GM12878 (cell line): ENCODE measurements at regions not wholly inside any gene's neighbourhood (a gene's known extent, or its start where the extent isn't known, plus 50 kb on each side); places are given as distances from the start of the nearest gene placed in this dataset.

Source experiments
- ATAC-seq: fragments of 200-7000 bp; cut with Tn5 transposase; 3 replicates; pipeline ENCODE4 v1.9.1; 2020; ENCODE audit warnings: mild to moderate bottlenecking, moderate library complexity
- BruUV-seq: library from RNA; stranded (reverse); fragments of 400-500 nt; replicated peaks from 2 replicates; lab custom pipeline; 2021; lab: Mats Ljungman, UMichigan
- CTCF ChIA-PET: fragments of 300-600 bp; sonication (Branson Sonifier 250); formaldehyde crosslinking; extraction: SDS; loops from one replicate; lab custom pipeline; 2021; ENCODE audit warnings: inconsistent platforms; lab: Yijun Ruan, JAX
- POLR2A ChIA-PET: fragments of 350-600 bp; formaldehyde crosslinking; extraction: SDS; loops from one replicate; lab custom pipeline; 2021; ENCODE audit warnings: inconsistent platforms; lab: Charles Lee
- RAD21 ChIA-PET: fragments of 300-600 bp; sonication (Branson Sonifier 250); formaldehyde crosslinking; loops from one replicate; lab custom pipeline; 2023; ENCODE audit warnings: antibody characterized with exemption; ENCODE audit not compliant: unreplicated experiment; lab: Charles Lee
- SMC1A ChIA-PET: fragments of 300-600 bp; sonication (Branson Sonifier 250); formaldehyde crosslinking; loops from one replicate; lab custom pipeline; 2023; ENCODE audit not compliant: unreplicated experiment, uncharacterized antibody; lab: Charles Lee
- DNase-seq: peaks from one replicate; pipeline ENCODE4 v3.0.0-alpha.2; 2011; ENCODE audit warnings: low read depth, low spot score
- FAIRE-seq: peaks from 3 replicates; lab custom pipeline; 2011; peaks lifted over from hg19 to GRCh38; lab: Jason Lieb, UNC
- H2AFZ ChIP-seq: 2 replicates; pipeline ENCODE4 v1.6.0; 2011; ENCODE audit warnings: low read depth, low read length, control low read depth; ENCODE audit not compliant: control insufficient read depth
- H3K27ac ChIP-seq: 2 replicates; pipeline ENCODE4 v1.5.1; 2011; ENCODE audit warnings: control low read depth; ENCODE audit not compliant: control insufficient read depth, insufficient read depth
- H3K27me3 ChIP-seq, 2 experiments: replicated peaks in 1 of 2; 2 replicates each; pipeline versions ENCODE4 v1.6.0 to v1.6.1; 2011; ENCODE audit warnings: low read length in 1 of 2; ENCODE audit not compliant: control insufficient read depth in 2 of 2, insufficient read depth in 2 of 2
- H3K36me3 ChIP-seq, 2 experiments: 2 replicates each; pipeline ENCODE4 v1.5.1; 2011; ENCODE audit warnings: low read length in 1 of 2; ENCODE audit not compliant: control insufficient read depth in 2 of 2, insufficient read depth in 2 of 2
- H3K4me1 ChIP-seq: 2 replicates; pipeline ENCODE4 v1.6.1; 2011; ENCODE audit warnings: mild to moderate bottlenecking, low read length, moderate library complexity, mixed read lengths; ENCODE audit not compliant: control insufficient read depth, insufficient read depth
- H3K4me2 ChIP-seq: 2 replicates; pipeline ENCODE4 v1.6.0; 2011; ENCODE audit warnings: control low read depth; ENCODE audit not compliant: control insufficient read depth, insufficient read depth
- H3K4me3 ChIP-seq: fragments of 200-600 bp; sonication (generic); 2 replicates; pipeline ENCODE4 v1.5.1; 2016
- H3K79me2 ChIP-seq: 2 replicates; pipeline ENCODE4 v1.6.0; 2011; ENCODE audit warnings: low read length; ENCODE audit not compliant: control insufficient read depth, insufficient read depth
- H3K9ac ChIP-seq: 2 replicates; pipeline ENCODE4 v1.8.0; 2011; ENCODE audit warnings: low read length, control low read depth, mixed read lengths; ENCODE audit not compliant: control insufficient read depth, insufficient read depth
- H3K9me3 ChIP-seq: replicated peaks from 3 replicates; pipeline ENCODE4 v1.5.1; 2011; ENCODE audit warnings: mild to moderate bottlenecking, low read length; ENCODE audit not compliant: control insufficient read depth, insufficient read depth
- H4K20me1 ChIP-seq: 2 replicates; pipeline ENCODE4 v1.6.0; 2011; ENCODE audit not compliant: control insufficient read depth, insufficient read depth
- ATF7 ChIP-seq: fragments of 450-650 bp; IDR thresholded peaks from 2 replicates; pipeline ENCODE4 v1.6.1; 2016; ENCODE audit warnings: low read depth, mild to moderate bottlenecking
- CBFB ChIP-seq: IDR thresholded peaks from 2 replicates; pipeline ENCODE4 v1.6.1; 2016; ENCODE audit warnings: antibody characterized with exemption, low read depth
- CEBPB ChIP-seq, 2 experiments: fragments of 150-350 bp in 1 of 2; IDR thresholded peaks; 2 replicates each; pipeline ENCODE4 v1.6.1; 2012 to 2014; ENCODE audit warnings: low read depth in 2 of 2, low read length in 2 of 2, borderline replicate concordance in 1 of 2, inconsistent platforms in 1 of 2
- ELK1 ChIP-seq: IDR thresholded peaks from 2 replicates; pipeline ENCODE4 v1.6.1; 2012; ENCODE audit warnings: low read depth, low read length, improper control_type of control experiment
- HDAC2 ChIP-seq: fragments of 200-600 bp; sonication (generic); IDR thresholded peaks from 2 replicates; pipeline ENCODE4 v1.6.1; 2017
- JUND ChIP-seq: IDR thresholded peaks from 2 replicates; pipeline ENCODE4 v1.6.1; 2012; ENCODE audit warnings: low read depth, mild to moderate bottlenecking, low read length, improper control_type of control experiment, moderate library complexity
- NFIC ChIP-seq: IDR thresholded peaks from 2 replicates; pipeline ENCODE4 v1.6.1; 2012; ENCODE audit warnings: low read depth, mild to moderate bottlenecking, inconsistent platforms, low read length, moderate library complexity
- NFXL1 ChIP-seq: fragments of 450-650 bp; IDR thresholded peaks from 2 replicates; pipeline ENCODE4 v1.6.1; 2017; ENCODE audit warnings: antibody characterized with exemption, mild to moderate bottlenecking, borderline replicate concordance
- PAX5 ChIP-seq: IDR thresholded peaks from 2 replicates; pipeline ENCODE4 v1.6.1; 2011; ENCODE audit warnings: low read depth, low read length, borderline replicate concordance
- POLR2A ChIP-seq: IDR thresholded peaks from 2 replicates; pipeline ENCODE4 v1.6.1; 2011; ENCODE audit warnings: low read depth, mild to moderate bottlenecking, low read length
- RUNX3 ChIP-seq: IDR thresholded peaks from 2 replicates; pipeline ENCODE4 v1.6.1; 2012; ENCODE audit warnings: low read length, inconsistent platforms
- SPI1 ChIP-seq: IDR thresholded peaks from 2 replicates; pipeline ENCODE4 v1.6.1; 2011; ENCODE audit warnings: low read depth, mild to moderate bottlenecking, low read length, moderate library complexity, borderline replicate concordance; ENCODE audit not compliant: insufficient read depth
- WRNIP1 ChIP-seq: IDR thresholded peaks from 2 replicates; pipeline ENCODE4 v1.6.1; 2011; ENCODE audit warnings: low read depth, low read length, improper control_type of control experiment, borderline replicate concordance
- ZBTB40 ChIP-seq: fragments of 450-650 bp; IDR thresholded peaks from 2 replicates; pipeline ENCODE4 v1.6.1; 2016; ENCODE audit warnings: mild to moderate bottlenecking, moderate library complexity, borderline replicate concordance
- ZSCAN29 ChIP-seq: fragments of 450-650 bp; IDR thresholded peaks from 2 replicates; pipeline ENCODE4 v1.6.1; 2017; ENCODE audit warnings: mild to moderate bottlenecking, moderate library complexity
- WGBS: methylation state at CpG from one replicate; pipeline ENCODE4 v1.1.6; 2016; ENCODE audit warnings: low lambda C conversion rate; ENCODE audit not compliant: insufficient replicate concordance, insufficient coverage; ENCODE audit errors: missing lambda C conversion rate; 5-methylcytosine and 5-hydroxymethylcytosine counted together
- in situ Hi-C: fragments of 300-500 bp; cut with MboI; formaldehyde crosslinking; loops from 9 replicates; pipeline ENCODE4 v1.14.3; 2018; ENCODE audit warnings: mixed read lengths
- intact Hi-C: fragments of 100-400 bp; cut with micrococcal nuclease; formaldehyde crosslinking; loops from one replicate; pipeline ENCODE4 v1.14.2; 2022; ENCODE audit not compliant: unreplicated experiment
- TF ChIP-seq, protein P1 (sequence below): fragments of 450-650 bp; IDR thresholded peaks from 2 replicates; pipeline ENCODE4 v1.6.1; 2018; ENCODE audit warnings: borderline replicate concordance, mild to moderate bottlenecking; ENCODE audit not compliant: partially characterized antibody

DNA sequence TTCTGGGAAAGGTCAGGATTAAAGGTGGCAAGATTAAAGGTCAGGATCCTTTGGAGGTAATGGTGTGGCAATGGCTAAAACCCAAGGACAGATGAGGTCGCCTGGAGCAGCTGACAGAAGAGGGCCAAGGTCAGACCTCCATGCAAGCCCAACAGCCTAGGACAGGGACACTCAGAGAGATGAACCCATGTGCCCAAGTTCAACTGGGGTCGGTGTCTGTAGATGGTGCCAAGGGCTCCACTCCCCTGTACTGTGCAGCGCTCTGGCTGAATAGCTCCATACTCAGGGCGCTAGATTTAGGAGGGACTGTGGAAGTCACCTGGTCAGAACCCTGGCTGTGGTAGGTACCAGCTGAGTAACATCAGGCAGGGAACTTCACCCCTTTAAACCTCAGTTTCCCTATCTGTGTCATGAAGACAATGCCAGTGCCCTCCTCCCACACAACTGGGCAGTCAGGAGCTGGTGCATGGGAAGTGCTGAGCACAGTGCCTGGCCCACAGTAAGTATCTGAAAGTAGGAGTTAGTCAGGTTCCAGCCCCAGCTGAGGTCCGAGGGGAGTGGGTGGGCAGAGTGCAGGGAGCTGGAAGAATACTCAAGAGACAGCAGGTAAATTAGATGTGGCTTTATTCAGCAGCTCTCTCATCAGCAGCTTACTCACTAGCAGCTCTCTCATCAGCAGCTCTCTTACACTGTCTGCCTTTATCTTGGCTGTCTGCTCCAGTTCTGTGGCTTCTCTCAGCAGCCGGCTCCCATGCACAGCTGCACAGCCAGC, 327.1 kb downstream of the GLRX3 start (continued):
- TF ChIP-seq, protein P1, sequence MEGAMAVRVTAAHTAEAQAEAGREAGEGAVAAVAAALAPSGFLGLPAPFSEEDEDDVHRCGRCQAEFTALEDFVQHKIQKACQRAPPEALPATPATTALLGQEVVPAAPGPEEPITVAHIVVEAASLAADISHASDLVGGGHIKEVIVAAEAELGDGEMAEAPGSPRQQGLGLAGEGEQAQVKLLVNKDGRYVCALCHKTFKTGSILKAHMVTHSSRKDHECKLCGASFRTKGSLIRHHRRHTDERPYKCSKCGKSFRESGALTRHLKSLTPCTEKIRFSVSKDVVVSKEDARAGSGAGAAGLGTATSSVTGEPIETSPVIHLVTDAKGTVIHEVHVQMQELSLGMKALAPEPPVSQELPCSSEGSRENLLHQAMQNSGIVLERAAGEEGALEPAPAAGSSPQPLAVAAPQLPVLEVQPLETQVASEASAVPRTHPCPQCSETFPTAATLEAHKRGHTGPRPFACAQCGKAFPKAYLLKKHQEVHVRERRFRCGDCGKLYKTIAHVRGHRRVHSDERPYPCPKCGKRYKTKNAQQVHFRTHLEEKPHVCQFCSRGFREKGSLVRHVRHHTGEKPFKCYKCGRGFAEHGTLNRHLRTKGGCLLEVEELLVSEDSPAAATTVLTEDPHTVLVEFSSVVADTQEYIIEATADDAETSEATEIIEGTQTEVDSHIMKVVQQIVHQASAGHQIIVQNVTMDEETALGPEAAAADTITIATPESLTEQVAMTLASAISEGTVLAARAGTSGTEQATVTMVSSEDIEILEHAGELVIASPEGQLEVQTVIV = no peak
- no peak for TF ChIP-seq CEBPB (IDR thresholded peaks at IDR 0.05; ENCODE audit: borderline replicate concordance in 1 of 2, low read depth in 2 of 2, low read length in 2 of 2)
- no peak for TF ChIP-seq ELK1
- TF ChIP-seq, all 136 proteins: peak for 0

GRCh38 chr10:130463876-130464364, 327.7 kb downstream of the GLRX3 start:
- in situ Hi-C loops (no loop called here), intact Hi-C loops (no loop called here)
- FAIRE-seq = no peak
- 36% methylated on average over 10 of the region's 10 CpGs for WGBS
- no peaks in the 10 kb centered on the region for H3K4me1 ChIP-seq
- H3K27ac ChIP-seq = no peak overlapping the region
- ChIA-PET CTCF (no interaction called here), SMC1A (no interaction called here), POLR2A (no interaction called here), RAD21 (no interaction called here)
- H3K9ac ChIP-seq = no peak overlapping the region
- no peaks in the 10 kb centered on the region for H3K79me2 ChIP-seq
- no peak for DNase-seq
- ATAC-seq = no peak
- no peak overlapping the region for H3K4me2 ChIP-seq
- no peaks in the 10 kb centered on the region for H4K20me1 ChIP-seq
- BruUV-seq = no TSS peak
- H2AFZ ChIP-seq = no peak overlapping the region
- H3K27me3 ChIP-seq = no peaks in the 10 kb centered on the region
- no peaks in the 10 kb centered on the region for H3K9me3 ChIP-seq
- H3K36me3 ChIP-seq = no peaks in the 10 kb centered on the region
- no peak overlapping the region for H3K4me3 ChIP-seq
- no peak for TF ChIP-seq POLR2A
- no peak for TF ChIP-seq PAX5
- TF ChIP-seq ZSCAN29 = no peak
- TF ChIP-seq CBFB = no peak
- TF ChIP-seq NFXL1 = no peak
- no peak for TF ChIP-seq NFIC
- no peak for TF ChIP-seq HDAC2
- TF ChIP-seq JUND = no peak
- TF ChIP-seq ATF7 = no peak
- no peak for TF ChIP-seq SPI1
- TF ChIP-seq ZBTB40 = no peak
- TF ChIP-seq WRNIP1 = no peak
- no peak for TF ChIP-seq RUNX3
